GM12878 (cell line): ENCODE measurements at regions not wholly inside any gene's neighbourhood (a gene's known extent, or its start where the extent isn't known, plus 50 kb on each side); places are given as distances from the start of the nearest gene placed in this dataset.

Source experiments
- ATAC-seq: fragments of 200-7000 bp; cut with Tn5 transposase; 3 replicates; pipeline ENCODE4 v1.9.1; 2020; ENCODE audit warnings: mild to moderate bottlenecking, moderate library complexity
- BruUV-seq: library from RNA; stranded (reverse); fragments of 400-500 nt; replicated peaks from 2 replicates; lab custom pipeline; 2021; lab: Mats Ljungman, UMichigan
- CTCF ChIA-PET: fragments of 300-600 bp; sonication (Branson Sonifier 250); formaldehyde crosslinking; extraction: SDS; loops from one replicate; lab custom pipeline; 2021; ENCODE audit warnings: inconsistent platforms; lab: Yijun Ruan, JAX
- POLR2A ChIA-PET: fragments of 350-600 bp; formaldehyde crosslinking; extraction: SDS; loops from one replicate; lab custom pipeline; 2021; ENCODE audit warnings: inconsistent platforms; lab: Charles Lee
- RAD21 ChIA-PET: fragments of 300-600 bp; sonication (Branson Sonifier 250); formaldehyde crosslinking; loops from one replicate; lab custom pipeline; 2023; ENCODE audit warnings: antibody characterized with exemption; ENCODE audit not compliant: unreplicated experiment; lab: Charles Lee
- SMC1A ChIA-PET: fragments of 300-600 bp; sonication (Branson Sonifier 250); formaldehyde crosslinking; loops from one replicate; lab custom pipeline; 2023; ENCODE audit not compliant: unreplicated experiment, uncharacterized antibody; lab: Charles Lee
- DNase-seq: peaks from one replicate; pipeline ENCODE4 v3.0.0-alpha.2; 2011; ENCODE audit warnings: low read depth, low spot score
- FAIRE-seq: peaks from 3 replicates; lab custom pipeline; 2011; peaks lifted over from hg19 to GRCh38; lab: Jason Lieb, UNC
- H2AFZ ChIP-seq: 2 replicates; pipeline ENCODE4 v1.6.0; 2011; ENCODE audit warnings: low read depth, low read length, control low read depth; ENCODE audit not compliant: control insufficient read depth
- H3K27ac ChIP-seq: 2 replicates; pipeline ENCODE4 v1.5.1; 2011; ENCODE audit warnings: control low read depth; ENCODE audit not compliant: control insufficient read depth, insufficient read depth
- H3K27me3 ChIP-seq, 2 experiments: replicated peaks in 1 of 2; 2 replicates each; pipeline versions ENCODE4 v1.6.0 to v1.6.1; 2011; ENCODE audit warnings: low read length in 1 of 2; ENCODE audit not compliant: control insufficient read depth in 2 of 2, insufficient read depth in 2 of 2
- H3K36me3 ChIP-seq, 2 experiments: 2 replicates each; pipeline ENCODE4 v1.5.1; 2011; ENCODE audit warnings: low read length in 1 of 2; ENCODE audit not compliant: control insufficient read depth in 2 of 2, insufficient read depth in 2 of 2
- H3K4me1 ChIP-seq: 2 replicates; pipeline ENCODE4 v1.6.1; 2011; ENCODE audit warnings: mild to moderate bottlenecking, low read length, moderate library complexity, mixed read lengths; ENCODE audit not compliant: control insufficient read depth, insufficient read depth
- H3K4me2 ChIP-seq: 2 replicates; pipeline ENCODE4 v1.6.0; 2011; ENCODE audit warnings: control low read depth; ENCODE audit not compliant: control insufficient read depth, insufficient read depth
- H3K4me3 ChIP-seq: fragments of 200-600 bp; sonication (generic); 2 replicates; pipeline ENCODE4 v1.5.1; 2016
- H3K79me2 ChIP-seq: 2 replicates; pipeline ENCODE4 v1.6.0; 2011; ENCODE audit warnings: low read length; ENCODE audit not compliant: control insufficient read depth, insufficient read depth
- H3K9ac ChIP-seq: 2 replicates; pipeline ENCODE4 v1.8.0; 2011; ENCODE audit warnings: low read length, control low read depth, mixed read lengths; ENCODE audit not compliant: control insufficient read depth, insufficient read depth
- H3K9me3 ChIP-seq: replicated peaks from 3 replicates; pipeline ENCODE4 v1.5.1; 2011; ENCODE audit warnings: mild to moderate bottlenecking, low read length; ENCODE audit not compliant: control insufficient read depth, insufficient read depth
- H4K20me1 ChIP-seq: 2 replicates; pipeline ENCODE4 v1.6.0; 2011; ENCODE audit not compliant: control insufficient read depth, insufficient read depth
- BMI1 ChIP-seq: fragments of 450-650 bp; IDR thresholded peaks from 2 replicates; pipeline ENCODE4 v1.6.1; 2016; ENCODE audit warnings: mild to moderate bottlenecking, moderate library complexity, borderline replicate concordance
- CBX3 ChIP-seq: fragments of 200-600 bp; sonication (generic); IDR thresholded peaks from 2 replicates; pipeline ENCODE4 v1.6.1; 2016; ENCODE audit warnings: low read depth, borderline replicate concordance
- IKZF1 ChIP-seq: fragments of 450-650 bp; conservative IDR thresholded peaks from 2 replicates; pipeline ENCODE4 v1.6.1; 2017; ENCODE audit warnings: antibody characterized with exemption, mild to moderate bottlenecking
- MAX ChIP-seq: IDR thresholded peaks from 2 replicates; pipeline ENCODE4 v1.6.1; 2012; ENCODE audit warnings: low read depth, low read length, improper control_type of control experiment
- POLR2AphosphoS2 ChIP-seq: IDR thresholded peaks from 2 replicates; pipeline ENCODE4 v1.6.1; 2011; ENCODE audit warnings: low read depth, mild to moderate bottlenecking, low read length, improper control_type of control experiment, moderate library complexity
- SREBF1 ChIP-seq: IDR thresholded peaks from 2 replicates; pipeline ENCODE4 v1.6.1; 2012; ENCODE audit warnings: mild to moderate bottlenecking, low read length
- WGBS: methylation state at CpG from one replicate; pipeline ENCODE4 v1.1.6; 2016; ENCODE audit warnings: low lambda C conversion rate; ENCODE audit not compliant: insufficient replicate concordance, insufficient coverage; ENCODE audit errors: missing lambda C conversion rate; 5-methylcytosine and 5-hydroxymethylcytosine counted together
- in situ Hi-C: fragments of 300-500 bp; cut with MboI; formaldehyde crosslinking; loops from 9 replicates; pipeline ENCODE4 v1.14.3; 2018; ENCODE audit warnings: mixed read lengths
- intact Hi-C: fragments of 100-400 bp; cut with micrococcal nuclease; formaldehyde crosslinking; loops from one replicate; pipeline ENCODE4 v1.14.2; 2022; ENCODE audit not compliant: unreplicated experiment

DNA sequence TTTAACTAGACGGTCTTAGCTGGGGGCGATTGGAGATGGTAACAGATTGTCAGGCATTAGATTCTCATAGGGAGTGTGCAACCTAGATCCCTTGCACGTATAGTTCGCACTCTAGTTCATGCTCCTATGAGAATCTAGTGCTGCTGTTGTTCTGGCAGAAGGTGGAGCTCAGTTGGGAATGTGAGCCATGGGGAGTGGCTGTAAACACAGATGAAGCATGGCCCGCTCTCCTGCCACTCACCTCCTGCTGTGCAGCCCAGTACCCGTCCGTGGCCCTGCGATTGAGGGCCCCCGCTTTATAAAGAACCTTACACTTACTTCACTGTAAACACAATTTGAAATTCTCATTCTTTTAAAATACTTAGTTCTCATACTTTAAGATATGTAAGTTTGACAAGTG lies 339.4 kb downstream of the CDH26 start:
- in situ Hi-C loops: no loop called here
- Histone ChIP-seq H3K4me3 (no peak overlapping the region), H2AFZ (no peak overlapping the region), H3K27ac (no peak overlapping the region), H3K4me1 (no peaks in the 10 kb centered on the region), H3K4me2 (no peak overlapping the region), H3K79me2 (no peaks in the 10 kb centered on the region), H3K9ac (no peak overlapping the region)
- no peak for FAIRE-seq
- BruUV-seq: no TSS peak
- SMC1A ChIA-PET: no interaction called here
- POLR2A ChIA-PET: no interaction called here
- no peak for ATAC-seq
- RAD21 ChIA-PET: no interaction called here
- DNase-seq: no peak
- no peak for TF ChIP-seq POLR2AphosphoS2
- no peak for TF ChIP-seq SREBF1
- no peak for TF ChIP-seq CBX3
- no peak for TF ChIP-seq BMI1
- TF ChIP-seq, all 136 proteins: peak for 0
- H3K36me3 ChIP-seq: no peaks in the 10 kb centered on the region
- no peaks in the 10 kb centered on the region for H3K27me3 ChIP-seq
- H3K9me3 ChIP-seq: no peaks in the 10 kb centered on the region; the same call in 1 of the 3 replicates
- 44% methylated on average over 9 of the region's 9 CpGs for WGBS
- intact Hi-C loops: no loop called here
- CTCF ChIA-PET: no interaction called here
- no peaks in the 10 kb centered on the region for H4K20me1 ChIP-seq

- Histone ChIP-seq H3K9ac (no peak overlapping the region), H3K27me3 (no peaks in the 10 kb centered on the region), H4K20me1 (no peaks in the 10 kb centered on the region), H3K4me3 (no peak overlapping the region), H3K4me1 (no peaks in the 10 kb centered on the region), H3K4me2 (no peak overlapping the region), H3K9me3 (no peaks in the 10 kb centered on the region; the same call in 1 of the 3 replicates), H3K79me2 (no peaks in the 10 kb centered on the region), H2AFZ (no peak overlapping the region), H3K27ac (no peak overlapping the region), H3K36me3 (no peaks in the 10 kb centered on the region)
- DNase-seq (no peak), FAIRE-seq (no peak), ATAC-seq (no peak)
- ChIA-PET SMC1A (no interaction called here), RAD21 (no interaction called here), POLR2A (no interaction called here), CTCF (no interaction called here)
- 15% methylated on average over 5 of the region's 5 CpGs for WGBS
- TF ChIP-seq IKZF1 (no peak), MAX (no peak)
- in situ Hi-C loops: no loop called here
- no TSS peak for BruUV-seq
- intact Hi-C loops: no loop called here
Measured at GRCh38 chr20:60298647-60299046, 340.4 kb downstream of the CDH26 start.
